SIG-M5 treated with dmso at 0.1 percent for 504 hours (cell line): ENCODE measurements at regions not wholly inside any gene's neighbourhood (a gene's known extent, or its start where the extent isn't known, plus 50 kb on each side); places are given as distances from the start of the nearest gene placed in this dataset.

ENCODE experiments used
- DNase-seq: peaks from one replicate; lab custom pipeline; 2025; ENCODE audit not compliant: unreplicated experiment; lab: John Stamatoyannopoulos, UW

GRCh38 chr11:91773090-91773489 is 451.5 kb upstream of the FAT3 start:
- DNase-seq: no peak

- no peak for DNase-seq
Observed at GRCh38 chr11:91771961-91772360, 452.7 kb upstream of the FAT3 start.

GRCh38 chr11:91768783-91769182 is 455.8 kb upstream of the FAT3 start:
- no peak for DNase-seq

DNA sequence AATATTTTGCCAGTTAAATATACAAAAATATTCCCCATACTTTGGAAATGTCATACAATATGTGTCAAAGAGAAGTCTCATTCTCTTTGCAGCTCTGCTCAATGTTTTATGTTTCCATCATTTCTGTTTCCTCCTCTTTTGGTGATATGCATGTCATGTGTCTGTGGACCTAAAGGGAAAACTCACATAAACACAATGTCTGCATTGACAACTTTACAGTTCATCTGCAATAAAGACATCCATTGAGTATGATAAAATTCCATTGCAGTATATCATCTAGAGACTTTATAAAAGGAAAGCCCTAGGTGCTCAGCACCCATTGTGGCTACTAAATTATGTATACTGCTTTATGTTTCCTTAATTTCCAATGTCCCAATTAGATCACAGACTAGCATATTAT is 461.3 kb upstream of the FAT3 start:
- no peak for DNase-seq

DNA sequence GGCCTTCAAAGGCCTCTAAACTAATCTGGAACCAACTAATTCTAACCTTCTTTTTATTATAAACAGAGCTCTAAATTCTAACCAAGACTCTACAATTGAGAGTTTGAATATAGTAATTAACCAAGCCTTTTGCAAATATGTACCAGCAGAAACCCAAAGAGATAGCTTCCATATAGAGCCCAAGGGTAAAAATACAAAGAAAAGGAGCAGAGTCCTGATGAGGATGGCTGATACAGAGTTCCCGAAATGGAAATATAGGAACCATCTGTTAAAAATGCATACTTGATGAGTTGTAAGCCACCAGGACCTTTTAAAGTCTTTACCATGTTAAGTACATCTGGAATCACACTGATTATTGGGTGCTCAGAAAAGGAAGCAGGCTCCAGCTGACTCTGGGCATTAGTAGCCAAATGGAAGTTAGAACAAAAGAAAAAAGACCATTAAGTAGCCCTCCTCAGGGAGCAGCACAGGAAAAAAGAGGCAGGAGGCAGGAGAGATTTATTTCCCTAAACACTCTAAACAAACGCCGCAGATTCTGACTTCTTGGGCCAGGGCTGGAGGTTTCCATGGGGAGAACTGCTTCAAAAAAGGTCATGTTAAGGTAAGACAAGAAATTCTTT is 463.1 kb upstream of the FAT3 start:
- no peak for DNase-seq

GRCh38 chr11:91756829-91757480 is 467.7 kb upstream of the FAT3 start:
- no peak for DNase-seq

GRCh38 chr11:91755951-91756707 is 468.5 kb upstream of the FAT3 start:
- no peak for DNase-seq

DNA sequence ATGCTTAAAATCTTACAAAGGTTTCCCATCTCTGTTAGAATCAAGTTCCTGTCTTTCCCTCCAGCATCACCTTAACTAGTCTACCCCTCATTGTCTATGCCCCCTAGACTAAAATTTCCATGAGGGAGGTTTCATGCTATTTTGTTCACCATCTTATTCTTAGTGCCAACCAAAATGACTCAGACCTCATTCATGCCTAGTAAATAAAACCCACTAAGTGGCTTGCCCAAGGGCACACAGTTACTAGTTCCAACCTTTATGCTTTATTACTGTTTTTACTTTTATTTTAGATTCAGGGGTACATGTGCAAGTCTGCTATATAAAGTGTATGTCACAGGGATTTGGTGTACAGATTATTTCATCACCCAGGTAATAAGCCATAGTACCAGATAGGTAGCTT is 469.1 kb upstream of the FAT3 start:
- no peak for DNase-seq

GRCh38 chr11:91749251-91749650 is 475.4 kb upstream of the FAT3 start:
- DNase-seq: no peak

DNA sequence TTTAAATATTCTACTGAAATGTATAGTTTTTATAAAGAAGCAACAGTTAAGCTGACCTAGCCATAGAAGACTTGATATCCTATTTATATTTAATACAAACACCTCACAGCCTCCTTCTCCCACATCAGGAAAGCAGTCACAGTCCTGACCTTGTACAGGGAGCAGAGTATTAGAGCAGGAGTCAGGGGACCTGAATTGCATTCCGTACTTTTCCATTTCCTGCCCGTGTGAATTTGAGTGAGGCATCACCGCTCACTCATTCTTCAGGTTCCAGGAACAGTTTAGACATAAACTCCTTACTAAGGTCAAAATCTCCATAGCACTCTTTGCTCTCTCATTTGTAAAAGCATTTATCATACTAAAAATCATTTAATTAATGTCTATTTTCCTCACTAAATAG is 482.5 kb upstream of the FAT3 start:
- DNase-seq: no peak

DNA sequence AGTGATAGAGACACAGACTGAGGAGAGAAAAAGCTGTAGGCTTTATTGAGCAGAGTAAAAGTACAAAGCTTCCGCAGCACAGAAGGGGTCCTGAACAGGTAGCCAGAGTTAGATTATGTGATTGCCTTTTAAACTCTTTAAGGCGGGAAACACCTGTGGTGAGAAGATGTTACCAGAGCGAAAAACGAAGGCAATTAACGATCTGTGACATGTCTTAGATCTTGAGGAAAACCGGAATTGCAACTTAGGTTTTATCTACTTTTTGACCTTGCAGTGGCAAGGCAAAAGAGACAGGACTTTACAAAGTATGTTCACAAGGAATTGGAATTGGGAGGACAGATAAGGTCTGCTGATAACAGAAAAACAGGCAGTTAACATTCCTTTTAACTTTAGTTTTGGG is 493.6 kb upstream of the FAT3 start:
- DNase-seq: no peak

DNA sequence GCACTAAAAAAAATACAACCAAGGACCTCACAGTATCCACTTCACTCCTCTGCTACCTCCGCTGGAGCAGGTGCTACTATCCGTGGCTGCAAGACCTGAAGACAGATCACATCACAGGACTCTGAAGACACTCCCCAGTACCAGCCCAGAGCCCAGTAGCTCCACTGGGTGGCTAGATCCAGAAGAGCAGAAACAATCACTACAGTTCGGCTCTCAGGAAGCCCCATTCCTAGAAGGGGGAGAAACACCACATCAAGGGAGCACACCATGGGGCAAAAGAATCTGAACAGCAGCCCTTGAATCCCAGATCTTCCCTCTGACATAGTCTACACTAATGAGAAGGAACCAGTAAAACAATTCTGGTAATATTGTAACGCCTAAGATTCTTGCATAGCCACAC is 494.0 kb upstream of the FAT3 start:
- DNase-seq: no peak

GRCh38 chr11:91730057-91730456 is 494.6 kb upstream of the FAT3 start:
- DNase-seq: no peak

DNA sequence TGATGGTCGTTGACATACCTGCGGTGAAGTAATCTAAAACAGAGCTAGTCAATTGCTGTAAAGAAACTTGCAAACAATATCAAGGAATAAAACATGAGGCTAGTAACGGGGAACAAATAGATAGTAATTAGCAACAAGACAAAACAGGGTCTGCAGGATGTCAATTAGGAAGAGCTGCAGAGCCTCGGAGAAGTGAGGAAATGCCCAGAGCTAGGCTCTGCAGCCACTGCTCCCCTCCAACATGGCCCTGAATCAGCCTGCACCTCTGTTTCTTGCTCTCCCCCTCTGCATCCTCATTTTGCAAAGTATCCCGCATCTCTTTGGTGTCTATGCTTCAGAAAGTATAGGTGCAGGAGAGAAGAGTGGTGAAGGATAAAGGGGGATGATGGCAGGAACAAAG is 507.4 kb upstream of the FAT3 start:
- no peak for DNase-seq

GRCh38 chr11:91707652-91708482 is 516.8 kb upstream of the FAT3 start:
- DNase-seq: no peak

DNA sequence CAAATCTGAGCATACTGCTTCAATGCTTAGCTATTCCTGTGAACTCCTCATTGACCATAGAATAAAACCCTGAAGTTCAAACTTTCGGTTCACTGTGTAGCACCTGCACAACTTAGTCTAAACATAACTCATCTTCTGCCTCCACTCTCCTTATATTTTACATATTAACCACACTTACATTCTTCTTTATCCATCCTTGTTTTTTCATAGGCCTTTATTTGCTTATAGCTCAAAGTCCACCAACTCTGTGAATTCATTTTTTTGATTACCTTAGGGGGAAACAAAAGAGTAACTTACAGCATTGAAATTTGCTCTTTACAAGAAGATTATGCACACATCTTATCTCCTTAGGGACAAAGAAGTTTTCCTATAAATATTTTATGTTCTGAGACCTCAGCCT is 521.6 kb upstream of the FAT3 start:
- no peak for DNase-seq

DNA sequence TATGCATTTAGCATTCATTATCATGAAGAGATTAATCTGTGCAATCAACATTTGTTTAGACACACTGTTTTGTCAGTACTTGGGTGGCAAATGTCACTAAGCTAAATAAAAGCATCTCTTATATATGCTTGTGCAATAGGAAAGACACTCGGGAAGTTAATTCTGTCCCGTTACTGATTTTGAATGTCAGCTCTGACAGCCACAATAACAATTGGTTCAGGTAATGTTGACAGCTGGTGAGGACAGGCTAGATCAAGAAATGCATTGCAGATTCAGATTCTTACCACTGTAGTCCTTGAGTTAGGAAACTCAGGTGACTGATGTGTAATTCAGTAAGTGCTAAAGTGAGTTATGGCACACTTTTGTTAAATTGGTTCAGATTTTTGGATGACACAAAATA is 523.8 kb upstream of the FAT3 start:
- DNase-seq: no peak

DNA sequence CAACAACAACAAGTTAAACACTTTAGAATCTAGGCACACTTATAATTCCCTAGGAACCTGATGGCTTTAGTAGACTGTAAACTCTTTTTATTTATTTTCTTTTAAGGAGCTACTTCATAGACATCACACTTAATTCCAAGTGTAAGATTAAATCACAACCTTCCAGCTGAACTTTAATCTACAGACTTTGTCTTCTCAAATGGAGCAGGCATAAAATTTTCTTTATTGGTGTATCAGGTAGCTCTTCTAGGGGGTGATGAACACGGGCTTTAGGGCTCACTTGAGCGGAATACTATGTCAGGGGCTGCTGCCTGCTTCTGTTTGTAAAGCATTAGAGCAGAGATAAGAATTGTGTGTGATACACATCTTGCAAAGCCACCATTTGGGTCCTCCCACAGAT is 525.8 kb upstream of the FAT3 start:
- no peak for DNase-seq

DNA sequence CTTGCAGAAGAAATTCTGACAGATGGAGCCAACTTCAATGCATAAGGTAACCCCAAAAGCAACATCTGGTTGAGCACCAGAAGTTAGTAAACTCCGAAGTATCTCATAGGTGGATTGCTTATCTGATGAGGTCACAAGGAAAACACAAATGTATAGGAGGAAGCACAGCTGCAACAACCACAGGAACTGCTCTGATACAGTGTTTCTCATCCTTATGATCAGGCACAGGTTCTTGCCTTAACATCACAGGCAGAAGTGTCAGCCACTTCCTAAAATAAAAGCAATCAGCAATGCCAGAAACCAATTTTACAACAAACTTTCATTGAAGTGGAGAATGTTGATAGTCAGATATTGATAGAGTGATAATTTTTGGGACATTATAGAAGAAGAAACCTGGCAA is 530.3 kb upstream of the FAT3 start:
- no peak for DNase-seq

DNA sequence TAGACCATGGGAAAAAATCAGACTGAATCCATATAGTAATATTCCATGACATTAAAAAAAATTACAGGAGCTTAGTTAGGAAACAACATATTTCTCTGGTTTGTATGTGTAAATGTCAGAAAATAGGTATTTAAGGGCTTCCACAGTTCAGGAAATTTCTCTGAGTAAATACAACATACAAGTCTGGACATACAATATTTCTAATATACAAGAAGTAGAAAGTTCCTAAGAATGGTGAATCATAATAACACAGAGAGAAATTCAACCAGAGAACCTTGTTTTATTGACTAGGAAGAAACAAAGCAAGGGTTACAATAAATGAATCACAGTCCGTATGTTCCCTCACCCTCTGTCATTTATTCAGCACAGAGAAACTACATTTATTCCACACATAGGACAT is 532.7 kb upstream of the FAT3 start:
- no peak for DNase-seq

DNA sequence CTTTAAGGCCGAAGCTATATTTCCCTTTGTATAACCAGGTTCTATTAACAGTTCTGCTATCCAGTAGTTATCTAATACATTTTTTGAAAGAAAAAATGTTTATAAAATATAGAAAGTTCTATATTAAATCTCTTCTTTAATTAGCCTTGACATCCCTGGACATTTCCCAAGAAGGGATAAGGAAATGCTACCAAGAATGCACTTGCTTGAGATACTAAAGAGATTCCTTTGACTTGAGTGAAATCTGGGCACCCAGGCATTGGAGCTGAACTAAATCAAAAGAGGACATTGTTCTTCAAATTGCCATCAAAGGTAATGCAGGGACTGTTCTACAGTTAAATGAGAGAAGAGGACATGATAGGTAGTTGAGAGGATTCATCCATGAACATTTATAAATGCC is 535.9 kb upstream of the FAT3 start:
- no peak for DNase-seq

GRCh38 chr11:91686700-91687099 is 537.9 kb upstream of the FAT3 start:
- no peak for DNase-seq
